SK-N-SH (cell line): ENCODE measurements at regions not wholly inside any gene's neighbourhood (a gene's known extent, or its start where the extent isn't known, plus 50 kb on each side); places are given as distances from the start of the nearest gene placed in this dataset.

Source experiments
- CTCF ChIA-PET: fragments of 300-600, 350-600 bp; formaldehyde crosslinking; extraction: SDS; loops from one replicate; lab custom pipeline; 2021; lab: Yijun Ruan, JAX
- POLR2A ChIA-PET: fragments of 350-600 bp; sonication (Branson Sonifier 250); formaldehyde crosslinking; extraction: SDS; loops from one replicate; lab custom pipeline; 2020; ENCODE audit warnings: antibody characterized with exemption, inconsistent platforms; lab: Yijun Ruan, JAX
- DNase-seq: peaks from one replicate; pipeline ENCODE4 v3.0.0; 2012
- H2AFZ ChIP-seq: fragments of 200-600 bp; sonication (generic); 2 replicates; pipeline ENCODE4 v1.8.1; 2016; ENCODE audit warnings: antibody characterized with exemption, mild to moderate bottlenecking, low read depth
- H3F3A ChIP-seq: fragments of 200-600 bp; sonication (generic); replicated peaks from 2 replicates; pipeline ENCODE3; 2016; ENCODE audit warnings: antibody characterized with exemption, mild to moderate bottlenecking; ENCODE audit not compliant: insufficient read depth
- H3K27ac ChIP-seq, 2 experiments: fragments of 200-500 bp in 1 of 2; fragments of 200-600 bp in 1 of 2; sonication (Bioruptor generic) in 1 of 2; sonication (generic), shearing (Covaris generic) in 1 of 2; 2 replicates each; pipeline versions ENCODE4 v1.5.1 to v1.6.1; 2014 to 2016; ENCODE audit warnings: low read depth in 2 of 2, inconsistent platforms in 1 of 2, low read length in 1 of 2, mild to moderate bottlenecking in 1 of 2, mixed read lengths in 1 of 2
- H3K27me3 ChIP-seq: fragments of 200-600 bp; sonication (generic), shearing (Covaris generic); 2 replicates; pipeline ENCODE4 v1.6.1; 2016; ENCODE audit warnings: mixed run types; ENCODE audit not compliant: insufficient read depth
- H3K36me3 ChIP-seq, 2 experiments: fragments of 200-500 bp in 1 of 2; fragments of 200-600 bp in 1 of 2; sonication (Bioruptor generic) in 1 of 2; sonication (generic) in 1 of 2; replicated peaks in 1 of 2; 2 replicates each; pipeline versions ENCODE3 to v1.5.1; 2014 to 2016; ENCODE audit warnings: low read length in 1 of 2, mild to moderate bottlenecking in 1 of 2; ENCODE audit not compliant: insufficient read depth in 2 of 2, control insufficient read depth in 1 of 2
- H3K4me1 ChIP-seq, 2 experiments: fragments of 200-500 bp in 1 of 2; fragments of 200-600 bp in 1 of 2; sonication (Bioruptor generic) in 1 of 2; sonication (generic), shearing (Covaris generic) in 1 of 2; 2 replicates each; pipeline versions ENCODE4 v1.5.1 to v1.6.1; 2014 to 2016; ENCODE audit warnings: low read depth in 1 of 2, low read length in 1 of 2, mixed run types in 1 of 2; ENCODE audit not compliant: insufficient read depth in 2 of 2, control insufficient read depth in 1 of 2
- H3K4me2 ChIP-seq: fragments of 200-600 bp; sonication (generic), shearing (Covaris generic); 2 replicates; pipeline ENCODE4 v1.6.1; 2017; ENCODE audit warnings: mixed run types
- H3K4me3 ChIP-seq, 2 experiments: fragments of 200-500 bp in 1 of 2; fragments of 200-600 bp in 1 of 2; sonication (Bioruptor generic) in 1 of 2; sonication (generic), shearing (Covaris generic) in 1 of 2; 2 replicates each; pipeline versions ENCODE4 v1.5.1 to v1.8.1; 2014 to 2016; ENCODE audit warnings: low read depth in 2 of 2, inconsistent platforms in 1 of 2, low read length in 1 of 2, mild to moderate bottlenecking in 1 of 2, mixed read lengths in 1 of 2, moderate library complexity in 1 of 2
- H3K79me2 ChIP-seq: fragments of 200-600 bp; sonication (generic); 2 replicates; pipeline ENCODE4 v1.8.1; 2017; ENCODE audit warnings: mild to moderate bottlenecking; ENCODE audit not compliant: insufficient read depth
- H3K9ac ChIP-seq: fragments of 200-600 bp; sonication (generic); 2 replicates; pipeline ENCODE4 v1.6.1; 2017; ENCODE audit warnings: mixed run types
- H3K9me2 ChIP-seq: fragments of 200-600 bp; sonication (generic); 2 replicates; pipeline ENCODE4 v1.6.1; 2017; ENCODE audit warnings: mixed run types
- H3K9me3 ChIP-seq: fragments of 200-600 bp; sonication (generic); 2 replicates; pipeline ENCODE4 v1.6.1; 2017; ENCODE audit warnings: mixed run types, mild to moderate bottlenecking, moderate library complexity
- H4K20me1 ChIP-seq: fragments of 200-600 bp; sonication (generic); 2 replicates; pipeline ENCODE4 v1.6.1; 2017; ENCODE audit warnings: mild to moderate bottlenecking, mixed run types; ENCODE audit not compliant: insufficient read depth
- EP300 ChIP-seq, 2 experiments: IDR thresholded peaks; 2 replicates each; pipeline versions ENCODE4 v1.4.0 to v1.6.1; 2012; ENCODE audit warnings: borderline replicate concordance in 1 of 2, low read depth in 1 of 2, low read length in 1 of 2
- GATA2 ChIP-seq: sonication (generic); formaldehyde crosslinking; IDR thresholded peaks from 2 replicates; pipeline ENCODE4 v1.5.0; 2020; ENCODE audit warnings: mild to moderate bottlenecking, missing genetic modification reagents
- JUND ChIP-seq: IDR thresholded peaks from 2 replicates; pipeline ENCODE4 v1.4.0; 2012
- MEF2A ChIP-seq: IDR thresholded peaks from 2 replicates; pipeline ENCODE4 v1.4.0; 2012; ENCODE audit warnings: low read depth, borderline replicate concordance
- NFIC ChIP-seq: IDR thresholded peaks from 2 replicates; pipeline ENCODE4 v1.4.0; 2012; ENCODE audit warnings: borderline replicate concordance
- SMC3 ChIP-seq: IDR thresholded peaks from 2 replicates; pipeline ENCODE4 v1.6.1; 2012; ENCODE audit warnings: low read depth, low read length, improper control_type of control experiment
- TCF12 ChIP-seq: IDR thresholded peaks from 2 replicates; pipeline ENCODE4 v1.4.0; 2012
- USF2 ChIP-seq: fragments of 150-350 bp; IDR thresholded peaks from 2 replicates; pipeline ENCODE4 v1.6.1; 2017; ENCODE audit warnings: antibody characterized with exemption, low read length, low read depth, borderline replicate concordance
- WGBS: methylation state at CpG from one replicate; pipeline ENCODE4 v1.1.6; 2017; ENCODE audit warnings: low lambda C conversion rate; 5-methylcytosine and 5-hydroxymethylcytosine counted together
- TF ChIP-seq, protein P1 (sequence below): IDR thresholded peaks from 2 replicates; pipeline ENCODE4 v1.6.1; 2012; ENCODE audit warnings: mild to moderate bottlenecking, low read depth, low read length, moderate library complexity

- Histone ChIP-seq H3K36me3 (no peaks in the 10 kb centered on the region), H3K4me1 (peaks cover 3 to 9% of the 10 kb centered on the region in 2 experiments), H3K27me3 (no peaks in the 10 kb centered on the region), H3K79me2 (no peaks in the 10 kb centered on the region), H3K4me3 (no peak overlapping the region), H3K9me2 (no peaks in the 10 kb centered on the region), H4K20me1 (no peaks in the 10 kb centered on the region), H3K27ac (no peak overlapping the region), H3K4me2 (no peak overlapping the region), H3F3A (peaks cover 11% of the 10 kb centered on the region), H2AFZ (no peak overlapping the region), H3K9ac (no peak overlapping the region), H3K9me3 (no peaks in the 10 kb centered on the region)
- no peak for DNase-seq
- ChIA-PET CTCF (interaction anchor here (0.6 to 0.7 kb wide), 2 partner anchors 10 to 73 kb away, joined by 3 read pairs; no protein-coding TSS in a partner anchor), POLR2A (no interaction called here)
- WGBS, result 91% methylated on average over 2 of the region's 2 CpGs
- TF ChIP-seq GATA2 (CRISPR knock-in tag), result no peak
- no peak for TF ChIP-seq TCF12
- TF ChIP-seq NFIC, result no peak
- no peak for TF ChIP-seq JUND
- no peak for TF ChIP-seq EP300 (IDR thresholded peaks at IDR 0.05; ENCODE audit: borderline replicate concordance in 1 of 2, low read depth in 1 of 2, low read length in 1 of 2)
- TF ChIP-seq, protein P1, sequence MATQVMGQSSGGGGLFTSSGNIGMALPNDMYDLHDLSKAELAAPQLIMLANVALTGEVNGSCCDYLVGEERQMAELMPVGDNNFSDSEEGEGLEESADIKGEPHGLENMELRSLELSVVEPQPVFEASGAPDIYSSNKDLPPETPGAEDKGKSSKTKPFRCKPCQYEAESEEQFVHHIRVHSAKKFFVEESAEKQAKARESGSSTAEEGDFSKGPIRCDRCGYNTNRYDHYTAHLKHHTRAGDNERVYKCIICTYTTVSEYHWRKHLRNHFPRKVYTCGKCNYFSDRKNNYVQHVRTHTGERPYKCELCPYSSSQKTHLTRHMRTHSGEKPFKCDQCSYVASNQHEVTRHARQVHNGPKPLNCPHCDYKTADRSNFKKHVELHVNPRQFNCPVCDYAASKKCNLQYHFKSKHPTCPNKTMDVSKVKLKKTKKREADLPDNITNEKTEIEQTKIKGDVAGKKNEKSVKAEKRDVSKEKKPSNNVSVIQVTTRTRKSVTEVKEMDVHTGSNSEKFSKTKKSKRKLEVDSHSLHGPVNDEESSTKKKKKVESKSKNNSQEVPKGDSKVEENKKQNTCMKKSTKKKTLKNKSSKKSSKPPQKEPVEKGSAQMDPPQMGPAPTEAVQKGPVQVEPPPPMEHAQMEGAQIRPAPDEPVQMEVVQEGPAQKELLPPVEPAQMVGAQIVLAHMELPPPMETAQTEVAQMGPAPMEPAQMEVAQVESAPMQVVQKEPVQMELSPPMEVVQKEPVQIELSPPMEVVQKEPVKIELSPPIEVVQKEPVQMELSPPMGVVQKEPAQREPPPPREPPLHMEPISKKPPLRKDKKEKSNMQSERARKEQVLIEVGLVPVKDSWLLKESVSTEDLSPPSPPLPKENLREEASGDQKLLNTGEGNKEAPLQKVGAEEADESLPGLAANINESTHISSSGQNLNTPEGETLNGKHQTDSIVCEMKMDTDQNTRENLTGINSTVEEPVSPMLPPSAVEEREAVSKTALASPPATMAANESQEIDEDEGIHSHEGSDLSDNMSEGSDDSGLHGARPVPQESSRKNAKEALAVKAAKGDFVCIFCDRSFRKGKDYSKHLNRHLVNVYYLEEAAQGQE, result no peak
- TF ChIP-seq MEF2A, result no peak
- no peak for TF ChIP-seq SMC3
Observed at GRCh38 chr2:144593803-144594202, 73.9 kb upstream of the ZEB2 start.

DNA sequence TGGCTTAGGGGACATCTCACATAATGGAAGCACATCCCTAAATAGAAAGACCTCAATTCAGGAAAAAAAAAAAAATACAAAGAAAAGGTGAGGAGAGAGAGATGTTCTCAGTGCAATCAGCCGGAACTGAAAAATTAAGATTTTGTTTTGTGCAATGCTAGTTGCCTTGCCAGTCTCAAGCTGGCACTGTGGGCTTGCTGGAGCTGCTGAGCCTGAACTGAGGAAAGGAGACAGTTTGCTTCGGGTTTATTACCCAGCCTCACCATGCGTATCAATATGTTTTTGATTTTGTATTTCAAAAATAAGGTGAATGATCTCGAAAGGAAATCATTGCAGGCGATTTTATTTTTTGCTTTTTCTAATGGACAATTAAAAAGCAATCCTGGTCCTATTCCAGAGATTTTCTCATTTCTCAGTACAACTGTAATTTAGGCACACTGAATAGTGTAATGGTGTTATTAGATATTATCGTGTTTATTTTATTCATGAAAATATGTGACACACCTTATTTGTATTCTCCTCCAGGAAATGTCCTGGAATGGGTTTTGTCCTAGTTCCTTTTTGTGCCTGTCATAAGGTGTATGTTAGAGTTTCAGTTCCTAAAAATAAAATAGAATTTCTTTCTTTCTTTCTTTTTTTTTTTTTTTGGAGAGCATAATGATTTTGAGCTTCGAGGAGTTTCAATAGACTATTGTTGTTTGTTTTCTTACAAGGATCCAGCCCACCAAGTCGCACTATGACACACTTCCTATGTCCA is 72.8 kb upstream of the ZEB2 start:
- CTCF ChIA-PET, result interaction anchor here (1.0 kb wide), 1 partner anchor 8 kb away, joined by 4 read pairs; no protein-coding TSS in a partner anchor
- 85% methylated on average over 8 of the region's 8 CpGs for WGBS

More for the DNA sequence above, 72.8 kb upstream of the ZEB2 start:
- no peak overlapping the region for H2AFZ ChIP-seq
- H3K36me3 ChIP-seq, result no peaks in the 10 kb centered on the region
- H3K4me3 ChIP-seq, result no peak overlapping the region
- POLR2A ChIA-PET, result no interaction called here
- H3K9ac ChIP-seq, result no peak overlapping the region
- H4K20me1 ChIP-seq, result no peaks in the 10 kb centered on the region
- no peaks in the 10 kb centered on the region for H3K79me2 ChIP-seq
- no peak overlapping the region for H3K27ac ChIP-seq
- no peaks in the 10 kb centered on the region for H3K27me3 ChIP-seq
- H3K9me3 ChIP-seq, result no peaks in the 10 kb centered on the region
- peaks cover 3 to 9% of the 10 kb centered on the region in 2 experiments for H3K4me1 ChIP-seq
- no peak for TF ChIP-seq USF2
- TF ChIP-seq, all 33 proteins: peak for 0
- Histone ChIP-seq H3K9me2 (no peaks in the 10 kb centered on the region), H3K4me2 (no peak overlapping the region), H3F3A (peaks cover 11% of the 10 kb centered on the region)
- no peak for DNase-seq
